NCI-H446 treated with DMSO at 0.1 percent for 48 hours (cell line): ENCODE measurements at regions not wholly inside any gene's neighbourhood (a gene's known extent, or its start where the extent isn't known, plus 50 kb on each side); places are given as distances from the start of the nearest gene placed in this dataset.

ENCODE experiments used
- DNase-seq: peaks from one replicate; lab custom pipeline; 2025; lab: John Stamatoyannopoulos, UW

GRCh38 chr17:79501910-79502309 lies 108.9 kb downstream of the RBFOX3 start:
- DNase-seq, result no peak

- no peak for DNase-seq
Measured at GRCh38 chr17:79500745-79501618, 109.9 kb downstream of the RBFOX3 start.

GRCh38 chr17:79498854-79499253 lies 112.0 kb downstream of the RBFOX3 start:
- DNase-seq, result no peak

GRCh38 chr17:79497777-79498348 lies 113.0 kb downstream of the RBFOX3 start:
- DNase-seq, result peak; percentile 75

GRCh38 chr17:79496422-79497005 lies 114.3 kb downstream of the RBFOX3 start:
- DNase-seq, result no peak

- no peak for DNase-seq
Measured at GRCh38 chr17:79495665-79496064, 115.2 kb downstream of the RBFOX3 start.

- no peak for DNase-seq
Measured at GRCh38 chr17:79491006-79491405, 119.8 kb downstream of the RBFOX3 start.

GRCh38 chr17:79490530-79490929 lies 120.3 kb downstream of the RBFOX3 start:
- DNase-seq, result no peak

- DNase-seq, result no peak
Measured at GRCh38 chr17:79487149-79487548, 123.7 kb downstream of the RBFOX3 start.

GRCh38 chr17:79485991-79486390 lies 124.9 kb downstream of the RBFOX3 start:
- DNase-seq, result no peak

- DNase-seq, result no peak
Measured at GRCh38 chr17:79485419-79485985, 125.3 kb downstream of the RBFOX3 start.

GRCh38 chr17:79484600-79485418 lies 126.0 kb downstream of the RBFOX3 start:
- no peak for DNase-seq

GRCh38 chr17:79483842-79484241 lies 127.0 kb downstream of the RBFOX3 start:
- DNase-seq, result no peak

GRCh38 chr17:79482727-79483521 lies 127.9 kb downstream of the RBFOX3 start:
- DNase-seq, result no peak

- no peak for DNase-seq
Measured at GRCh38 chr17:79479876-79480275, 131.0 kb downstream of the RBFOX3 start.

- no peak for DNase-seq
Measured at GRCh38 chr17:79478841-79479240, 132.0 kb downstream of the RBFOX3 start.

GRCh38 chr17:79478051-79478461 lies 132.8 kb downstream of the RBFOX3 start:
- DNase-seq, result no peak

- DNase-seq, result peak; percentile 38
Measured at GRCh38 chr17:79476074-79476652, 134.7 kb downstream of the RBFOX3 start.

GRCh38 chr17:79473876-79474440 lies 136.9 kb downstream of the RBFOX3 start:
- DNase-seq, result no peak

GRCh38 chr17:79473111-79473875 lies 137.6 kb downstream of the RBFOX3 start:
- peak; percentile 8 for DNase-seq
